Parathyroid adenoma (tissue), 2 donors: ENCODE measurements at regions not wholly inside any gene's neighbourhood (a gene's known extent, or its start where the extent isn't known, plus 50 kb on each side); places are given as distances from the start of the nearest gene placed in this dataset.

Experiments used
- H2AFZ ChIP-seq: fragments of 300-600 bp; sonication (generic); one replicate; pipeline ENCODE4 v1.7.0; 2017; ENCODE audit warnings: antibody characterized with exemption, mild to moderate bottlenecking
- H3K27ac ChIP-seq: fragments of 300-600 bp; sonication (generic); one replicate; pipeline ENCODE4 v1.7.0; 2017
- H3K27me3 ChIP-seq: fragments of 300-600 bp; sonication (generic); one replicate; pipeline ENCODE4 v1.7.0; 2017; ENCODE audit warnings: low read length; ENCODE audit not compliant: control insufficient read depth, insufficient read depth
- H3K36me3 ChIP-seq: fragments of 300-600 bp; sonication (generic); one replicate; pipeline ENCODE4 v1.7.0; 2017; ENCODE audit warnings: low read length; ENCODE audit not compliant: control insufficient read depth, insufficient read depth
- H3K4me1 ChIP-seq: fragments of 300-600 bp; sonication (generic); one replicate; pipeline ENCODE4 v1.7.0; 2017; ENCODE audit warnings: control low read depth
- H3K4me2 ChIP-seq: fragments of 300-600 bp; sonication (generic); one replicate; pipeline ENCODE4 v1.7.0; 2017; ENCODE audit warnings: low read length
- H3K4me3 ChIP-seq: fragments of 300-600 bp; sonication (generic); one replicate; pipeline ENCODE4 v1.7.0; 2017; ENCODE audit warnings: low read depth, low read length
- H3K79me2 ChIP-seq: fragments of 300-600 bp; sonication (generic); one replicate; pipeline ENCODE4 v1.7.0; 2017; ENCODE audit warnings: control low read depth
- H3K9ac ChIP-seq: fragments of 300-600 bp; sonication (generic); one replicate; pipeline ENCODE4 v1.7.0; 2017; ENCODE audit warnings: mild to moderate bottlenecking
- H3K9me3 ChIP-seq: fragments of 300-600 bp; sonication (generic); one replicate; pipeline ENCODE4 v1.7.0; 2017; ENCODE audit warnings: low read length; ENCODE audit not compliant: control insufficient read depth
- CTCF ChIP-seq: fragments of 300-600 bp; sonication (generic); IDR thresholded peaks from one replicate; pipeline ENCODE4 v1.7.0; 2017; ENCODE audit warnings: antibody characterized with exemption, mild to moderate bottlenecking
- donor health status: primary hyperparathyroidism.

- Histone ChIP-seq H3K9ac (no peak overlapping the region), H3K79me2 (no peaks in the 10 kb centered on the region), H2AFZ (no peak overlapping the region), H3K36me3 (no peaks in the 10 kb centered on the region), H3K9me3 (no peaks in the 10 kb centered on the region), H3K27ac (no peak overlapping the region), H3K4me1 (no peaks in the 10 kb centered on the region), H3K27me3 (no peaks in the 10 kb centered on the region), H3K4me2 (no peak overlapping the region), H3K4me3 (no peak overlapping the region)
- no peak for TF ChIP-seq CTCF
Measured at GRCh38 chr5:6029811-6030271, 348.5 kb downstream of the MED10 start.

GRCh38 chr5:6026766-6027406 lies 351.5 kb downstream of the MED10 start:
- H2AFZ ChIP-seq: no peak overlapping the region
- no peak overlapping the region for H3K9ac ChIP-seq
- H3K9me3 ChIP-seq: no peaks in the 10 kb centered on the region
- H3K27ac ChIP-seq: no peak overlapping the region
- H3K27me3 ChIP-seq: no peaks in the 10 kb centered on the region
- no peaks in the 10 kb centered on the region for H3K36me3 ChIP-seq
- H3K79me2 ChIP-seq: no peaks in the 10 kb centered on the region
- H3K4me1 ChIP-seq: no peaks in the 10 kb centered on the region
- no peak overlapping the region for H3K4me3 ChIP-seq
- no peak overlapping the region for H3K4me2 ChIP-seq
- no peak for TF ChIP-seq CTCF

DNA sequence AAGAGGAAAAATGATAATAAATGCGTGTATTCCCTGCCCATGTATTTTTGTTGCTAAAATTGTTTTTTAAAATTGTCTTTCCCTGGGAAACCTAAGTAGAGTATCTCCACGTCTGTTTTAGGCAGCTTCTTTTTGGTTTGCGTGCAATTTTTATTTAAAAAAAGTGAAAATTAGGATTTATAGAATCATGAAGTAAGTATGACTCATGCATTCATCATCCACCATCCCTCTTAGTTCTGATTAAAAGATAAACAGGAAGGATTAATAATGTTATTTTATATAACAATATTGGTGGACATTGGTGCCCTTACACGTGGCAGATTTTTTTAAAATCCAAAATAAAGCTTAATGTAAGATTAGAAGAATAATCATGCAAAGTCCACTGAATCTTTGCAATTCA lies 358.7 kb downstream of the MED10 start:
- TF ChIP-seq CTCF: no peak
- no peak overlapping the region for H3K9ac ChIP-seq
- H3K27me3 ChIP-seq: no peaks in the 10 kb centered on the region
- no peak overlapping the region for H3K27ac ChIP-seq
- H3K36me3 ChIP-seq: no peaks in the 10 kb centered on the region
- H3K4me2 ChIP-seq: no peak overlapping the region
- H3K4me3 ChIP-seq: no peak overlapping the region
- no peaks in the 10 kb centered on the region for H3K4me1 ChIP-seq
- no peaks in the 10 kb centered on the region for H3K79me2 ChIP-seq
- H3K9me3 ChIP-seq: no peaks in the 10 kb centered on the region
- no peak overlapping the region for H2AFZ ChIP-seq

DNA sequence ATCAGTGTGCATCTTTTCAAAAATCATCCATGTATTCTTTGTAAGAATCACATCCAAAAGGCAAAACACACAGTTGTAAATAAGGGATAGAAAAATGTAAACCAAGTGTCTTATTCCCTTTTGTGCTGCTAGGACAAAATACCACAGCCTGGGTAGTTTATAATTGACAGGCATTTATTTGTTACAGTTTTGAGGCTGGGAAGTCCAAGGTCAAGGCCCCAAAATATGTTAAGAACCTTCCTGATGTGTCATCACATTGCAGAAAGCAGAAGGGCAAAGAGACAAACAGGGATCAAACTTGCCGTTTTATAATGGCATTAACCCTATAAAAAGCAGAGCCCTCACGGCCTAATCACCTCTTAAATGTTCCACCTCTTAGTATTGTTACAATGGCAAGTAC lies 364.8 kb downstream of the MED10 start:
- Histone ChIP-seq H3K27me3 (no peaks in the 10 kb centered on the region), H3K36me3 (no peaks in the 10 kb centered on the region), H3K4me3 (no peak overlapping the region), H3K4me1 (no peaks in the 10 kb centered on the region), H3K9me3 (no peaks in the 10 kb centered on the region), H3K79me2 (no peaks in the 10 kb centered on the region), H3K9ac (no peak overlapping the region), H2AFZ (no peak overlapping the region), H3K4me2 (no peak overlapping the region), H3K27ac (no peak overlapping the region)
- no peak for TF ChIP-seq CTCF

DNA sequence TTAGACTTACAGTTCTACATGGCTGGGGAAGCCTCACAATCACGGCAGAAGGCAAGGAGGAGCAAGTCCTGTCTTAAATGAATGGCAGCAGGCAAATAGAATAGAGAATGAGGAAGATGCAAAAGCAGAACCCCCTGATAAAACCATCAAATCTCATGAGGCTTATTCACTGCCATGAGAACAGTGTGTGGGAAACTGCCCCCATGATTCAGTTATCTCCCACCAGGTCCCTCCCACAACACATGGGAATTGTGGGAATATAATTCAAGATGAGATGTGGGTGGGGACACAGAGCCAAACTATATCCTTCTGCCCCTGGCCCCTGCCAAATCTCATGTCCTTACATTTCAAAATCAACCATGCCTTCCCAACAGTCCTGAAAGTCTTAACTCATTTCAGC lies 367.1 kb downstream of the MED10 start:
- no peaks in the 10 kb centered on the region for H3K27me3 ChIP-seq
- no peak overlapping the region for H3K4me2 ChIP-seq
- TF ChIP-seq CTCF: no peak
- no peaks in the 10 kb centered on the region for H3K9me3 ChIP-seq
- no peaks in the 10 kb centered on the region for H3K79me2 ChIP-seq
- no peaks in the 10 kb centered on the region for H3K36me3 ChIP-seq
- no peak overlapping the region for H3K27ac ChIP-seq
- no peaks in the 10 kb centered on the region for H3K4me1 ChIP-seq
- no peak overlapping the region for H3K9ac ChIP-seq
- H2AFZ ChIP-seq: no peak overlapping the region
- H3K4me3 ChIP-seq: no peak overlapping the region
